ENCODE measurements at regions not wholly inside any gene's neighbourhood (a gene's known extent, or its start where the extent isn't known, plus 50 kb on each side); places are given as distances from the start of the nearest gene placed in this dataset.

DNA sequence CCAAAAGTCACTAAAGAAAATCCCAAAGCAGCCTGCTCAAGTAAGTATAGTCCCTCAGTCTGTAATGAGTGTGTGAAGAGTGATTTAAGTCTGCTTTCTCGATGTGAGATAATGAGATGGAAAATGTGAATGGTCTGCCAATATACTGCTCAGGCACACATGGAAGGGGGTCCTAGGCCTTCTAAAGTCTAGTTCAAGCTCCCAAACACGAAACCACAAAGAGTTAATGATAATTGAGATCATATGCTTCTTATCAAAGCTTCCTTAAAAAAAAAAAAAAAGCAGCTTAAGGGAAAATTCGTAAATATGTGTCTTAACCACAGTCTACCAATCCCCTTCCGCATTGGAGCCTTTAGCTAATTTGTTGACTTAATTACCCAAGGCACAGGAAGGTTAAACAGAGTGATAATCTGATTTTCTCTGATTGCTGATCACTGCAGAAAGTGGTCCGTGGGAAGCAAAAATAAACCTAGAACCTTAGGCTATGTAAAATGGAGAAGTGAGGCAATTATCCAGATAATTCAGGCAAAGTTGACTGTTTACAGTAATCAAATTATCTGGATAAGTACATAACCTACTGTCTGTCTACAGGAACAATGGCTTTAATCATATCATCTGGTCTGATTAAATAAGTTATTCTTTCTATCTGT lies 172.9 kb downstream of the MBL2 start:
- TF ChIP-seq SP1 (IDR thresholded peaks at IDR 0.05; ENCODE audit: low read depth) (no peak), YY1 (IDR thresholded peaks at IDR 0.05; ENCODE audit: extremely low read depth, insufficient replicate concordance, low read depth, low read length) (no peak), EZH2 (IDR thresholded peaks at IDR 0.05) (no peak), JUND (IDR thresholded peaks at IDR 0.05) (no peak), POLR2A (IDR thresholded peaks at IDR 0.05; ENCODE audit: borderline replicate concordance, extremely low read depth, insufficient read depth, insufficient read length) (no peak), POLR2AphosphoS5 (IDR thresholded peaks at IDR 0.05; ENCODE audit: low read depth, low read length) (no peak), RAD21 (IDR thresholded peaks at IDR 0.05; ENCODE audit: low read depth) (no peak)
- TF ChIP-seq, protein P1, sequence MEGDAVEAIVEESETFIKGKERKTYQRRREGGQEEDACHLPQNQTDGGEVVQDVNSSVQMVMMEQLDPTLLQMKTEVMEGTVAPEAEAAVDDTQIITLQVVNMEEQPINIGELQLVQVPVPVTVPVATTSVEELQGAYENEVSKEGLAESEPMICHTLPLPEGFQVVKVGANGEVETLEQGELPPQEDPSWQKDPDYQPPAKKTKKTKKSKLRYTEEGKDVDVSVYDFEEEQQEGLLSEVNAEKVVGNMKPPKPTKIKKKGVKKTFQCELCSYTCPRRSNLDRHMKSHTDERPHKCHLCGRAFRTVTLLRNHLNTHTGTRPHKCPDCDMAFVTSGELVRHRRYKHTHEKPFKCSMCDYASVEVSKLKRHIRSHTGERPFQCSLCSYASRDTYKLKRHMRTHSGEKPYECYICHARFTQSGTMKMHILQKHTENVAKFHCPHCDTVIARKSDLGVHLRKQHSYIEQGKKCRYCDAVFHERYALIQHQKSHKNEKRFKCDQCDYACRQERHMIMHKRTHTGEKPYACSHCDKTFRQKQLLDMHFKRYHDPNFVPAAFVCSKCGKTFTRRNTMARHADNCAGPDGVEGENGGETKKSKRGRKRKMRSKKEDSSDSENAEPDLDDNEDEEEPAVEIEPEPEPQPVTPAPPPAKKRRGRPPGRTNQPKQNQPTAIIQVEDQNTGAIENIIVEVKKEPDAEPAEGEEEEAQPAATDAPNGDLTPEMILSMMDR (IDR thresholded peaks at IDR 0.05 in 2 of 3, conservative IDR thresholded peaks at IDR 0.05 in 1 of 3; ENCODE audit: borderline replicate concordance in 1 of 3, insufficient read depth in 1 of 3, low read depth in 2 of 3, low read length in 2 of 3): no peak

Data from HCT116 (cell line).